HCT116 (cell line): ENCODE measurements at regions not wholly inside any gene's neighbourhood (a gene's known extent, or its start where the extent isn't known, plus 50 kb on each side); places are given as distances from the start of the nearest gene placed in this dataset.

ENCODE experiments used
- EGR1 ChIP-seq: IDR thresholded peaks from 2 replicates; pipeline ENCODE4 v1.6.1; 2012; ENCODE audit warnings: low read depth
- FOSL1 ChIP-seq: IDR thresholded peaks from 2 replicates; pipeline ENCODE4 v1.6.1; 2012; ENCODE audit warnings: low read depth
- POLR2A ChIP-seq: IDR thresholded peaks from 2 replicates; pipeline ENCODE4 v1.7.0; 2011; ENCODE audit warnings: borderline replicate concordance; ENCODE audit not compliant: insufficient read depth, insufficient read length; ENCODE audit errors: extremely low read depth
- SIN3A ChIP-seq: IDR thresholded peaks from 2 replicates; pipeline ENCODE4 v1.6.1; 2012; ENCODE audit warnings: low read depth
- SP1 ChIP-seq: IDR thresholded peaks from 2 replicates; pipeline ENCODE4 v1.6.1; 2012; ENCODE audit warnings: low read depth
- SRF ChIP-seq: IDR thresholded peaks from 2 replicates; pipeline ENCODE4 v1.6.1; 2012; ENCODE audit warnings: low read depth
- TCF7L2 ChIP-seq: IDR thresholded peaks from 2 replicates; pipeline ENCODE4 v1.7.0; 2011; ENCODE audit warnings: borderline replicate concordance, inconsistent platforms; ENCODE audit not compliant: insufficient read depth, insufficient read length; ENCODE audit errors: extremely low read depth
- YY1 ChIP-seq: IDR thresholded peaks from 2 replicates; pipeline ENCODE4 v1.6.1; 2011; ENCODE audit warnings: low read length, low read depth, moderate library complexity, mild to moderate bottlenecking; ENCODE audit not compliant: insufficient replicate concordance; ENCODE audit errors: extremely low read depth
- ZNF274 ChIP-seq: fragments of 200-500 bp; sonication (Bioruptor generic); IDR thresholded peaks from 2 replicates; pipeline ENCODE4 v1.6.1; 2014; ENCODE audit warnings: mild to moderate bottlenecking, low read depth, low read length, inconsistent platforms
- TF ChIP-seq, protein P1 (sequence below), 3 experiments: fragments of 200-600 bp in 1 of 3; sonication (generic) in 1 of 3; IDR thresholded peaks in 2 of 3; conservative IDR thresholded peaks in 1 of 3; 2 replicates each; pipeline ENCODE4 v1.5.1; 2012 to 2017; ENCODE audit warnings: low read depth in 2 of 3, low read length in 2 of 3, antibody characterized with exemption in 1 of 3, borderline replicate concordance in 1 of 3, control low read depth in 1 of 3, mild to moderate bottlenecking in 1 of 3, mixed read lengths in 1 of 3, mixed run types in 1 of 3, moderate library complexity in 1 of 3; ENCODE audit not compliant: insufficient read depth in 1 of 3
- TF ChIP-seq, protein P2 (sequence below): IDR thresholded peaks from 2 replicates; pipeline ENCODE4 v1.6.1; 2011; ENCODE audit warnings: mild to moderate bottlenecking, low read length, moderate library complexity; ENCODE audit not compliant: insufficient replicate concordance; ENCODE audit errors: extremely low read depth
- TF ChIP-seq, protein P3 (sequence below): IDR thresholded peaks from 2 replicates; pipeline ENCODE4 v1.6.1; 2012

DNA sequence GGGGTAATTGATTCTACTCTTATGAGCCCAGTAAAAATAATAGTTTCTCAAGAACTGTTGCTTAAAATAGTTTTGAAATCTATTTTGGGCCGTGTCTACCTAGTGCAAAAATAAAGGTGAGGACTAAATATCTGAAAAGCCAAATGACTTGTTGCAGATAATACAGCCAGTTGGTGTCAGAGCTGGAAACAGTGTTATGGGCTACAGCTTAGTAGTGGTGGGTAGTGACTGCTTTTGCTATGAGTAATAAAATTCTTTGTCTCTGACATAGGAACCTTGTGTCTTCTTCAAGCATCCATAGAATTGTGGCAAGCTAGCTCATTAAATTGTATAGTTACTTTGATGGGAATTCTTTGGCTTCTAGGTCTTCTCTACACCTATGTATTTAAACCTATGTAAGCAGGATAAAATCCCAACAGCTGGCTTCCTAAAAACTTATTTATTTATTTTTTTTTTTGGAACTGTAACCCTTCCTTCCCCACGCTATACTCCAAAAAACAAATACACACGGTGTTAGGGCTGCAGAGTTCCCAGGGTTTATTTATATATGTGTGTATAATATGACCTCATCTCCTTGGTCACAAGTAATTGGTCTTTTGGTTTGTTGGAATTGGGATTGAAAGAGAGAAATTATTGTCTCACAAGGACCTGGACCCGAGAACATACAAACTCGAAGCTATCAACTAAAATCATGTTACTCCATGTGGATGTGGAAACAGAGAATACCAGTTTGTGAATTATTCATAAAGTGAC, 138.0 kb downstream of the NUDT12 start (continued):
- TF ChIP-seq, protein P1, sequence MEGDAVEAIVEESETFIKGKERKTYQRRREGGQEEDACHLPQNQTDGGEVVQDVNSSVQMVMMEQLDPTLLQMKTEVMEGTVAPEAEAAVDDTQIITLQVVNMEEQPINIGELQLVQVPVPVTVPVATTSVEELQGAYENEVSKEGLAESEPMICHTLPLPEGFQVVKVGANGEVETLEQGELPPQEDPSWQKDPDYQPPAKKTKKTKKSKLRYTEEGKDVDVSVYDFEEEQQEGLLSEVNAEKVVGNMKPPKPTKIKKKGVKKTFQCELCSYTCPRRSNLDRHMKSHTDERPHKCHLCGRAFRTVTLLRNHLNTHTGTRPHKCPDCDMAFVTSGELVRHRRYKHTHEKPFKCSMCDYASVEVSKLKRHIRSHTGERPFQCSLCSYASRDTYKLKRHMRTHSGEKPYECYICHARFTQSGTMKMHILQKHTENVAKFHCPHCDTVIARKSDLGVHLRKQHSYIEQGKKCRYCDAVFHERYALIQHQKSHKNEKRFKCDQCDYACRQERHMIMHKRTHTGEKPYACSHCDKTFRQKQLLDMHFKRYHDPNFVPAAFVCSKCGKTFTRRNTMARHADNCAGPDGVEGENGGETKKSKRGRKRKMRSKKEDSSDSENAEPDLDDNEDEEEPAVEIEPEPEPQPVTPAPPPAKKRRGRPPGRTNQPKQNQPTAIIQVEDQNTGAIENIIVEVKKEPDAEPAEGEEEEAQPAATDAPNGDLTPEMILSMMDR (IDR thresholded peaks at IDR 0.05 in 2 of 3, conservative IDR thresholded peaks at IDR 0.05 in 1 of 3; ENCODE audit: borderline replicate concordance in 1 of 3, insufficient read depth in 1 of 3, low read depth in 2 of 3, low read length in 2 of 3) = no peak
- TF ChIP-seq ZNF274 (no peak), EGR1 (no peak), POLR2A (no peak), SP1 (no peak), YY1 (no peak), TCF7L2 (no peak), FOSL1 (no peak), SRF (no peak), SIN3A (no peak)
- TF ChIP-seq, protein P2, sequence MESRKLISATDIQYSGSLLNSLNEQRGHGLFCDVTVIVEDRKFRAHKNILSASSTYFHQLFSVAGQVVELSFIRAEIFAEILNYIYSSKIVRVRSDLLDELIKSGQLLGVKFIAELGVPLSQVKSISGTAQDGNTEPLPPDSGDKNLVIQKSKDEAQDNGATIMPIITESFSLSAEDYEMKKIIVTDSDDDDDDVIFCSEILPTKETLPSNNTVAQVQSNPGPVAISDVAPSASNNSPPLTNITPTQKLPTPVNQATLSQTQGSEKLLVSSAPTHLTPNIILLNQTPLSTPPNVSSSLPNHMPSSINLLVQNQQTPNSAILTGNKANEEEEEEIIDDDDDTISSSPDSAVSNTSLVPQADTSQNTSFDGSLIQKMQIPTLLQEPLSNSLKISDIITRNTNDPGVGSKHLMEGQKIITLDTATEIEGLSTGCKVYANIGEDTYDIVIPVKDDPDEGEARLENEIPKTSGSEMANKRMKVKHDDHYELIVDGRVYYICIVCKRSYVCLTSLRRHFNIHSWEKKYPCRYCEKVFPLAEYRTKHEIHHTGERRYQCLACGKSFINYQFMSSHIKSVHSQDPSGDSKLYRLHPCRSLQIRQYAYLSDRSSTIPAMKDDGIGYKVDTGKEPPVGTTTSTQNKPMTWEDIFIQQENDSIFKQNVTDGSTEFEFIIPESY = no peak
- TF ChIP-seq, protein P3, sequence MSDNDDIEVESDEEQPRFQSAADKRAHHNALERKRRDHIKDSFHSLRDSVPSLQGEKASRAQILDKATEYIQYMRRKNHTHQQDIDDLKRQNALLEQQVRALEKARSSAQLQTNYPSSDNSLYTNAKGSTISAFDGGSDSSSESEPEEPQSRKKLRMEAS = no peak
